GM20000 (cell line): ENCODE measurements at regions not wholly inside any gene's neighbourhood (a gene's known extent, or its start where the extent isn't known, plus 50 kb on each side); places are given as distances from the start of the nearest gene placed in this dataset.

ENCODE experiments used
- DNase-seq: peaks from one replicate; pipeline ENCODE4 v3.0.0; 2012; ENCODE audit warnings: low spot score
- TF ChIP-seq, protein P1 (sequence below): IDR thresholded peaks from 2 replicates; pipeline ENCODE4 v1.5.1; 2012; ENCODE audit warnings: mild to moderate bottlenecking, control low read depth; ENCODE audit errors: extremely low read depth, missing control alignments

- no peak for DNase-seq
- TF ChIP-seq, protein P1, sequence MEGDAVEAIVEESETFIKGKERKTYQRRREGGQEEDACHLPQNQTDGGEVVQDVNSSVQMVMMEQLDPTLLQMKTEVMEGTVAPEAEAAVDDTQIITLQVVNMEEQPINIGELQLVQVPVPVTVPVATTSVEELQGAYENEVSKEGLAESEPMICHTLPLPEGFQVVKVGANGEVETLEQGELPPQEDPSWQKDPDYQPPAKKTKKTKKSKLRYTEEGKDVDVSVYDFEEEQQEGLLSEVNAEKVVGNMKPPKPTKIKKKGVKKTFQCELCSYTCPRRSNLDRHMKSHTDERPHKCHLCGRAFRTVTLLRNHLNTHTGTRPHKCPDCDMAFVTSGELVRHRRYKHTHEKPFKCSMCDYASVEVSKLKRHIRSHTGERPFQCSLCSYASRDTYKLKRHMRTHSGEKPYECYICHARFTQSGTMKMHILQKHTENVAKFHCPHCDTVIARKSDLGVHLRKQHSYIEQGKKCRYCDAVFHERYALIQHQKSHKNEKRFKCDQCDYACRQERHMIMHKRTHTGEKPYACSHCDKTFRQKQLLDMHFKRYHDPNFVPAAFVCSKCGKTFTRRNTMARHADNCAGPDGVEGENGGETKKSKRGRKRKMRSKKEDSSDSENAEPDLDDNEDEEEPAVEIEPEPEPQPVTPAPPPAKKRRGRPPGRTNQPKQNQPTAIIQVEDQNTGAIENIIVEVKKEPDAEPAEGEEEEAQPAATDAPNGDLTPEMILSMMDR, result no peak
Measured at GRCh38 chr5:173796721-173797495, 91.2 kb upstream of the CPEB4 start.

DNA sequence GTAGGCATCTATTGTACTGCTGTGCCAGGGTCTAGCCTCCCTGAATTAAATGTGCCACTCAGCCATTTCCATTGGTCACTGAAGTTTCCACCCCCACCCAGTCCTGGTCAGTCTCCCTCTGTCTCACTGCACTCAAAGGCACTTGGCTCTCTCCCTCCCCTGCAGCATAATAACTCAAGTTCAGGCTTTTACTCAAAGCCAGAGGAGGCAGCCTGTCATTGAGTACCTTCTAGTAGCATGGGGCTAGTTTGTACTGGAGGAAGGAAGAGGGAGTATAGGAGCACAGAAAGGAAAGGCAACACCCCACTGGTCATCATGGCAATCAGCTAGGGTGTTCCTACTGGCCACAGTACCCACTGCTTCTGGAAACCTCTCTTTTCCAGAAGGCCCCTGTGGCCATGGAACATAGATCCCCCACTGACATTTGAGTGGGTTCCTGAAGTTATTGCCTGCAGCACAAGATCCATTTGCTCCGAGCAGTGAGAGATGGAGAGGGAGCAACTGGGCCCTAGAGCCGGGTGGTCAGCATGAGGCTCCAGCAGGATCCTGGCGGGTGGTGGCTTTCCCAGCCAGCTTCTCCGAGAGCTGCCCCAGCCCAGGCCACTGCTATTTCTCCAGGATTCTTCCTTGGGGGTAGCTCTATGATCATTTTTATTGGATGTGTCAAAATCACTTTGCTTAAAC is 89.9 kb upstream of the CPEB4 start:
- DNase-seq, result no peak
- TF ChIP-seq, protein P1, result no peak

DNA sequence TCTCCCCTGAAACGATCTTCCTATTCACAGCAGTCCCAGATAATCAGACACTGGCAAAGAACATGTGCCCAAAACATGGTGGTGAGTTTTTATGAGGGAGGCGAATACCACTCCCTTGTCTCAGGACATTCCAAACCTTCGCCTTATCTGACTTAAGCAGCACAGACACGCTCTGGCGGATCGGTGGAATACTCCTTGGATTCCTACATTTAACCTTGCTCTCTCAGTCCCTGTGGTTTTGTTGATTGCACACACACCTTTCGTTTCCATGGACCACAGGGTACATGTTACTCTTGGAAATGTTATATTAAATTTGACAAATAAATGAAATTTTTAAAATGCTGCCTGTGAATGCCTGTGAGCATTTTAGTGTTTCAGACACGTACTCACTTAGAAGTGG is 87.8 kb upstream of the CPEB4 start:
- DNase-seq, result no peak

DNA sequence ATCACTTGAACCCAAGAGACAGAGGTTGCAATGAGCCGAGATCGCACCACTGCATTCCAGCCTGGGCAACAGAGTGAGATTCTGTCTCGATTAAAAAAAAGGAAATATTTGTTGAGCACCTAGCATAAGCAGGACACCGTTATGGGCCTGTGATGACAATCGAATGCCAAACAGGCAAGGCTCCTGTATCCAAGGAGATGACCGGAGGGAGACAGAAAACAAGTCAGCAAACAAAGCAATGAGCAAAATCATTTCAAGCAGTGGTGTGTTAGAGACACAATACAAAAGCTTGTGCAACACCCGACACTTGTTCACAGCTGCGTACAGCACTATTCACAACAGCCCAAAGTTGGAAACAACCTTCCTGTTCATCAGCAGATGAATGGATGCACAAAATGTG is 87.1 kb upstream of the CPEB4 start:
- TF ChIP-seq, protein P1, result no peak

More for the DNA sequence above, 87.8 kb upstream of the CPEB4 start:
- TF ChIP-seq, protein P1, result no peak

DNA sequence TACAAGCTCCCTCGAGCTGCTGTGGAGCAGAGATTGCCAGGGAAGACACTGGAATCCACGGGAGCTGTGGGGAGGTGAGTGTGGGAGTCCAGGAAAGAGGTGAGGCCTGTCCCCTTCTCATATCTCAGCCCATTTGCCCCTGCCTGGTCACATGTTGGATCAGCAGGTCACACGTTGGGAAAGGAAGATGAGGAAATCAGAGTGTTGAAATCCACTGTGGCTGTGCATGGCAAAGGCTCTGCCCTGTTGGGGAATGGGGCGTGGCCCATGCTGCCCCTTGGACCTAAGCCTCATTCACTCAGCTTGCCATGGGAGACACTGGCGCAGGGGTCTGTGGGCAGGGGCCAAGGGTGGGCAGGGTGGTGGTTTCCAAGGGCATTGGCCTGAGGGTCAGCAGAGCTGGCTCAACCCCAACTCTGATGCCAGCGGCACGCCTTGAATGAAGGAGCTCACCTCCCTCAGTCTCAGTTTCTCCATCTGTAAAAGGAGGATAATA is 85.4 kb upstream of the CPEB4 start:
- TF ChIP-seq, protein P1, result no peak
- DNase-seq, result no peak

More for the DNA sequence above, 87.1 kb upstream of the CPEB4 start:
- no peak for DNase-seq

- DNase-seq, result no peak
- TF ChIP-seq, protein P1, result no peak
Measured at GRCh38 chr5:173804579-173804978, 83.6 kb upstream of the CPEB4 start.
